ENCODE measurements at regions not wholly inside any gene's neighbourhood (a gene's known extent, or its start where the extent isn't known, plus 50 kb on each side); places are given as distances from the start of the nearest gene placed in this dataset.

DNA sequence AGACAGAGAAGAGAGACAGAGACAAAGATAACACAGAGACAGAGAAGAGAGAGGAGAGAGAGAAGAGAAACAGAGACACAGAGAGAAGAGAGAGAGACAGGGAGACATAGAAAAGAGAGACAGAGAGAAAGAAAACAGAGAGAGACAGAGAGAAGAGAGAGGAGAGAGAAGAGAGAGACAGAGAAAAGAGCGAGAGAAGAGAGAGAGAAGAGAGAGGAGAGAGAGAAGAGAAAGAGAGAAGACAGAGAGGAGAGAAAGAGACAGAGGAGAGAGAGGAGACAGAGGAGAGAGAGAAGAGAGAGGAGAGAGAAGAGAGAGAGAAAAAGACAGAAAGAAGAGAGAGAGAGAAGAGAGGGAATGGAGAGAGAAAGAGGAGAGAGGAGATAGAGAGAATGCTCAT, 601.1 kb upstream of the PRKX start:
- no peak overlapping the region for H3K4me3 ChIP-seq
- intact Hi-C loops (cut with DNase I): no loop called here
- H3K27me3 ChIP-seq: no peaks in the 10 kb centered on the region
- no peak for TF ChIP-seq POLR2A (IDR thresholded peaks at IDR 0.05)
- TF ChIP-seq, protein P1, sequence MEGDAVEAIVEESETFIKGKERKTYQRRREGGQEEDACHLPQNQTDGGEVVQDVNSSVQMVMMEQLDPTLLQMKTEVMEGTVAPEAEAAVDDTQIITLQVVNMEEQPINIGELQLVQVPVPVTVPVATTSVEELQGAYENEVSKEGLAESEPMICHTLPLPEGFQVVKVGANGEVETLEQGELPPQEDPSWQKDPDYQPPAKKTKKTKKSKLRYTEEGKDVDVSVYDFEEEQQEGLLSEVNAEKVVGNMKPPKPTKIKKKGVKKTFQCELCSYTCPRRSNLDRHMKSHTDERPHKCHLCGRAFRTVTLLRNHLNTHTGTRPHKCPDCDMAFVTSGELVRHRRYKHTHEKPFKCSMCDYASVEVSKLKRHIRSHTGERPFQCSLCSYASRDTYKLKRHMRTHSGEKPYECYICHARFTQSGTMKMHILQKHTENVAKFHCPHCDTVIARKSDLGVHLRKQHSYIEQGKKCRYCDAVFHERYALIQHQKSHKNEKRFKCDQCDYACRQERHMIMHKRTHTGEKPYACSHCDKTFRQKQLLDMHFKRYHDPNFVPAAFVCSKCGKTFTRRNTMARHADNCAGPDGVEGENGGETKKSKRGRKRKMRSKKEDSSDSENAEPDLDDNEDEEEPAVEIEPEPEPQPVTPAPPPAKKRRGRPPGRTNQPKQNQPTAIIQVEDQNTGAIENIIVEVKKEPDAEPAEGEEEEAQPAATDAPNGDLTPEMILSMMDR (IDR thresholded peaks at IDR 0.05): no peak
- no peaks in the 10 kb centered on the region for H3K9me3 ChIP-seq
- no peak for ATAC-seq
- H3K36me3 ChIP-seq (replicated peaks in 1 of 2; ENCODE audit: insufficient read depth in 1 of 2, low read depth in 2 of 2): no peaks in the 10 kb centered on the region
- H3K4me1 ChIP-seq: no peaks in the 10 kb centered on the region
- no peak for DNase-seq
- whole genome bisulfite sequencing, 2 donors: 73 to 80% methylated on average over 1 of the region's 1 CpG
- H3K27ac ChIP-seq: no peak overlapping the region

DNA sequence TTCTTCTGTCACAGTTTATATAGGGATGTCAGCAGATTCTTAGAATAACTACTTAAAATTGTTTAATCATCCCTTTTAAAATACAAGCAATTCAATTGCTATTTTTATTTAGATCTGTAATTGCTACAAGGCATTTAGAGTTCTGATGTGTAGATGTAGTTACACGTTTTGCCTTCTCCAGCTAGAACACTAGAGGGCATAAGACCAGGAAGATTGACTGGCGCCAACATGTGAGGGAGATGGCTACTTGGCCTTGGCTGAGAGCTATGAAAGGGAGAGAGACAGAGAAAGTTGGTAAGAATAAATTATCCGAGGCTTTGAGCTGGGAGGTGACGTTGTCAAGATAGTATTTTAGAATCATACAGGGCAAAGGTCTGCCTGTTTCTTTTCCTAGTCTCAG, 563.7 kb upstream of the PRKX start:
- no peak overlapping the region for H3K4me3 ChIP-seq
- ATAC-seq (no peak), DNase-seq (no peak)
- TF ChIP-seq POLR2A (IDR thresholded peaks at IDR 0.05): no peak
- TF ChIP-seq, protein P1 (IDR thresholded peaks at IDR 0.05): no peak
- WGBS, 2 donors: 56 to 64% methylated on average over 4 of the region's 4 CpGs
- H3K27ac ChIP-seq: no peak overlapping the region
- H3K9me3 ChIP-seq: no peaks in the 10 kb centered on the region
- no peaks in the 10 kb centered on the region for H3K4me1 ChIP-seq
- intact Hi-C loops (cut with DNase I): no loop called here
- no peaks in the 10 kb centered on the region for H3K27me3 ChIP-seq
- H3K36me3 ChIP-seq (replicated peaks in 1 of 2; ENCODE audit: insufficient read depth in 1 of 2, low read depth in 2 of 2): no peaks in the 10 kb centered on the region

DNA sequence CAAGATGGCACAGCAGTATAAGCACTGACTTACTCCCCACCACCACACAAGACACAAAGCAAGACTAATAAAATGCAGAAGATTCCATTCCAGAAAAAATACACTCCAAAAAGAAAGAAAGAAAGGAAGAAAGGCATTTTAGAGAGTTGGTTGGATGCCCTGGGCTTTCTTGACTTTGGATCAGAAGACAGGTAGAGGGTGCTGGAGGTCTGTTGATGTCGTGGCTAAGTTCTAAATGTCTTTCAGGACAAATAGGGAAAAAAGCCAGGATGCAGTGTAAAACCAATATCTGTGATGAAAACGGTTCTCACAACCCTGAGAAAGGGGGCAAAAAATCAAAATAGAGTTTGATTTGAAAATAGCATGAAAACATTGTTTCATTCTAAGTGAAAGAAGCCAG, 555.2 kb upstream of the PRKX start:
- no peak for DNase-seq
- no peak overlapping the region for H3K4me3 ChIP-seq
- WGBS, 2 donors: 7 to 21% methylated on average over 2 of the region's 2 CpGs
- intact Hi-C loops (cut with DNase I): no loop called here
- H3K27me3 ChIP-seq: no peaks in the 10 kb centered on the region
- no peaks in the 10 kb centered on the region for H3K36me3 ChIP-seq (replicated peaks in 1 of 2; ENCODE audit: insufficient read depth in 1 of 2, low read depth in 2 of 2)
- ATAC-seq: no peak
- H3K9me3 ChIP-seq: no peaks in the 10 kb centered on the region
- TF ChIP-seq POLR2A (IDR thresholded peaks at IDR 0.05): no peak
- TF ChIP-seq, protein P1 (IDR thresholded peaks at IDR 0.05): no peak
- H3K4me1 ChIP-seq: no peaks in the 10 kb centered on the region
- H3K27ac ChIP-seq: no peak overlapping the region

DNA sequence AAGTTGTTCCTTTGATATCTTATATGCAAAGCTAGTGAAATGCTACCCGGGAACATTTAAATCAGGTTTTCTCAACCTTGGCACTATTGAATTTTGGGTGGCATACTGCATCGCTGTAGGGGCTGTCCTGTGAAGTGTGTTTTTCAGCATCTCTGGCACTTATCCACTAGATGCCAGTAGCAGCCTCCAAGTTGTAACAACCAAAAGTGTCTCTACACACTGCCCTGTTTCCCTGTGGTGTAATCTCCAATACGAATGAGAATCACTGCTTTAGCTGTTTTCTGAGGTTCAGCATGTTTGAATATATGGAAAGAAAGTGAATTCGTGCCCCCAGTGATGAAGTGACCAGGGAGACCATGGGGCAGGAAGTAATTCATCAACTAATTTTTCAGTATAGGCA, 551.6 kb upstream of the PRKX start:
- Histone ChIP-seq H3K36me3 (replicated peaks in 1 of 2; ENCODE audit: insufficient read depth in 1 of 2, low read depth in 2 of 2) (no peaks in the 10 kb centered on the region), H3K27ac (no peak overlapping the region), H3K9me3 (no peaks in the 10 kb centered on the region), H3K4me1 (no peaks in the 10 kb centered on the region), H3K27me3 (no peaks in the 10 kb centered on the region), H3K4me3 (no peak overlapping the region)
- TF ChIP-seq, protein P1 (IDR thresholded peaks at IDR 0.05): no peak
- TF ChIP-seq POLR2A (IDR thresholded peaks at IDR 0.05): no peak
- intact Hi-C loops (cut with DNase I): no loop called here
- no peak for DNase-seq
- no peak for ATAC-seq
- WGBS, 2 donors: 60 to 67% methylated on average over 4 of the region's 4 CpGs

DNA sequence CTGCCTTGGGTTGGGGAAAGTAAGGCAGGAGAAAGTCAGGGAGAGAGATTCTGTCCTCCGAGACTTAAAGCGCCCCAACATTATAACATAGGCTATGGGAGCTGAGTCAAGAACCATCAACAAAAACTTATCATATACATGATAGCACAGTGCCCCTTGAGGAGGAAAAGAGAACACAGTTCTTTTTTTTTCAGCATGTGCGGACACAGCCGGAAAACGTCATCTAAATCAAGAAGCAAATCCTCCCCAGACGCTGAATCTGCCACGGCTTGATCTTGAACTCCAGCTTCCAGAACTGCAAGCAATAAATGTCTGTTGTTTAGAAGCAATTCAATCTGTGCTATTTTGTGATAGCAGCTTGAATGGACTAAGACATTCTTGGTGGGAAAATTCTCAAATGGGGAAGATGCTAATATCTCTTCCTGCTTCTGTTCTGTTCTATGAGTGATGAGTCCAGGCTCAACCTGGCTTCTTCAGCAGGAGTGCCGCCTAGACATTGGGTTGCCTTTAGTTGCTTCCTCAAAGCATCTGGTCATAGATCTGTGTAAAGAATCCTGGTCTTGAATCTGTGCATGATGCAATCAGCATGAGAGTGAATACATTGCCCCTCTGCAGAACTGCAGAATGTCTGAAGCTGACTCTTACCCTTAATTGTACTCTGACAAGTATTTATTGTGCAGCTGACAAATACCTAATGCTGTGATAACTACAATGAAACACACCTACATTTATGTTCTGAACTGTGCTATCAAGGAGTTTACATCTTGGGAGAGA, 549.8 kb upstream of the PRKX start:
- no peak for ATAC-seq
- TF ChIP-seq POLR2A (IDR thresholded peaks at IDR 0.05): no peak
- TF ChIP-seq, protein P1 (IDR thresholded peaks at IDR 0.05): peak in 2 of 7 experiments; percentile 7 to 12
- no peaks in the 10 kb centered on the region for H3K36me3 ChIP-seq (replicated peaks in 1 of 2; ENCODE audit: insufficient read depth in 1 of 2, low read depth in 2 of 2)
- intact Hi-C loops (cut with DNase I): no loop called here
- H3K9me3 ChIP-seq: no peaks in the 10 kb centered on the region
- no peak overlapping the region for H3K27ac ChIP-seq
- no peak overlapping the region for H3K4me3 ChIP-seq
- 39 to 46% methylated on average over 8 of the region's 8 CpGs for WGBS, 2 donors
- no peaks in the 10 kb centered on the region for H3K27me3 ChIP-seq
- DNase-seq: no peak
- no peaks in the 10 kb centered on the region for H3K4me1 ChIP-seq
